B cell (primary cell): ENCODE measurements at regions not wholly inside any gene's neighbourhood (a gene's known extent, or its start where the extent isn't known, plus 50 kb on each side); places are given as distances from the start of the nearest gene placed in this dataset.

ENCODE experiments used
- ATAC-seq: fragments of 200-7000 bp; cut with Tn5 transposase; one replicate; pipeline ENCODE4 v1.10.0; 2021; ENCODE audit warnings: low read depth, mild to moderate bottlenecking, moderate number of reproducible peaks, moderate library complexity
- CTCF ChIA-PET: fragments of 350-600 bp; sonication (Branson Sonifier 250); formaldehyde crosslinking; loops from one replicate; lab custom pipeline; 2021; ENCODE audit warnings: antibody characterized with exemption, inconsistent platforms; lab: Charles Lee
- POLR2A ChIA-PET: fragments of 350-600 bp; sonication (Branson Sonifier 250); formaldehyde crosslinking; loops from one replicate; lab custom pipeline; 2021; ENCODE audit warnings: antibody characterized with exemption; lab: Charles Lee
- DNase-seq: peaks from one replicate; pipeline ENCODE4 v3.0.0; 2013
- H2AFZ ChIP-seq: 2 replicates; pipeline ENCODE4 v1.6.1; 2012; ENCODE audit warnings: mild to moderate bottlenecking, low read depth, low read length; ENCODE audit not compliant: insufficient read depth, poor library complexity, severe bottlenecking
- H3K27ac ChIP-seq, 2 donors: 1 replicate in 1 of 2; 2 replicates in 1 of 2; pipeline ENCODE4 v1.5.1; 2012 to 2013; ENCODE audit warnings: low read length in 2 of 2, mild to moderate bottlenecking in 2 of 2, moderate library complexity in 1 of 2
- H3K27me3 ChIP-seq, 4 experiments: fragments of 200-600 bp in 1 of 4; sonication (generic) in 1 of 4; replicated peaks in 1 of 4; 1 replicate in 2 of 4; 2 replicates in 2 of 4; pipeline versions ENCODE4 v1.6.1 to v1.7.0; 2013 to 2016; ENCODE audit warnings: low read length in 3 of 4, mild to moderate bottlenecking in 2 of 4, mixed read lengths in 1 of 4, moderate library complexity in 1 of 4; ENCODE audit not compliant: insufficient read depth in 4 of 4, control insufficient read depth in 3 of 4; ENCODE audit errors: control extremely low read depth in 1 of 4
- H3K36me3 ChIP-seq, 2 experiments: replicated peaks in 1 of 2; 1 replicate in 1 of 2; 2 replicates in 1 of 2; pipeline versions ENCODE4 v1.6.1 to v1.7.1; 2013; ENCODE audit warnings: low read length in 1 of 2; ENCODE audit not compliant: insufficient read depth in 2 of 2, control insufficient read depth in 1 of 2; ENCODE audit errors: control extremely low read depth in 1 of 2, extremely low read depth in 1 of 2
- H3K4me1 ChIP-seq, 2 donors: fragments of 200-600 bp in 1 of 2; sonication (generic) in 1 of 2; 1 replicate in 1 of 2; 2 replicates in 1 of 2; pipeline versions ENCODE4 v1.5.1 to v1.6.1; 2013 to 2017; ENCODE audit warnings: low read length in 2 of 2; ENCODE audit not compliant: control insufficient read depth in 2 of 2, insufficient read depth in 2 of 2
- H3K4me2 ChIP-seq: replicated peaks from 2 replicates; pipeline ENCODE3; 2012; ENCODE audit warnings: mild to moderate bottlenecking, low read depth, low read length; ENCODE audit not compliant: poor library complexity, severe bottlenecking
- H3K4me3 ChIP-seq, 5 experiments: fragments of 200-600 bp in 1 of 5; sonication (generic) in 1 of 5; 1 replicate in 3 of 5; 2 replicates in 2 of 5; pipeline versions ENCODE4 v1.5.1 to v1.7.0; 2011 to 2016; ENCODE audit warnings: low read length in 4 of 5, mild to moderate bottlenecking in 4 of 5, low read depth in 2 of 5, control low read depth in 1 of 5, moderate library complexity in 1 of 5; ENCODE audit not compliant: insufficient read depth in 1 of 5; ENCODE audit errors: control extremely low read depth in 1 of 5, extremely low read depth in 1 of 5
- H3K79me2 ChIP-seq: fragments of 200-600 bp; sonication (generic); one replicate; pipeline ENCODE4 v1.6.0; 2016; ENCODE audit warnings: low read length; ENCODE audit not compliant: control insufficient read depth, insufficient read depth
- H3K9ac ChIP-seq: fragments of 200-600 bp; sonication (generic); 2 replicates; pipeline ENCODE4 v1.6.1; 2017; ENCODE audit warnings: mild to moderate bottlenecking, low read length, moderate library complexity
- H3K9me3 ChIP-seq, 3 donors: one replicate each; pipeline versions ENCODE4 v1.6.1 to v1.7.1; 2013; ENCODE audit warnings: low read length in 2 of 3; ENCODE audit not compliant: control insufficient read depth in 2 of 3, insufficient read depth in 1 of 3; ENCODE audit errors: control extremely low read depth in 1 of 3
- H4K20me1 ChIP-seq: 2 replicates; pipeline ENCODE4 v1.6.0; 2012; ENCODE audit warnings: mild to moderate bottlenecking, low read length; ENCODE audit not compliant: insufficient read depth, control insufficient read depth, poor library complexity, severe bottlenecking
- H3K27ac Mint-ChIP-seq: one replicate; pipeline ENCODE4 v1.8.0; 2021; ENCODE audit warnings: mixed read lengths
- H3K27me3 Mint-ChIP-seq: one replicate; pipeline ENCODE4 v1.8.0; 2021; ENCODE audit warnings: mixed read lengths
- H3K4me1 Mint-ChIP-seq: one replicate; pipeline ENCODE4 v1.8.0; 2021; ENCODE audit warnings: mixed read lengths
- H3K4me3 Mint-ChIP-seq: one replicate; pipeline ENCODE4 v1.8.0; 2021; ENCODE audit warnings: mixed read lengths
- H3K9me3 Mint-ChIP-seq: one replicate; pipeline ENCODE4 v1.8.0; 2022; ENCODE audit warnings: mixed read lengths; ENCODE audit not compliant: insufficient read depth
- EZH2 ChIP-seq: IDR thresholded peaks from 2 replicates; pipeline ENCODE4 v1.6.1; 2012; ENCODE audit warnings: borderline replicate concordance, low read depth, mild to moderate bottlenecking, moderate library complexity, low read length; ENCODE audit not compliant: insufficient read depth, poor library complexity, severe bottlenecking
- WGBS: methylation state at CpG from one replicate; pipeline ENCODE4 v1.1.5; 2013; ENCODE audit warnings: missing lambda C conversion rate; ENCODE audit not compliant: insufficient coverage; 5-methylcytosine and 5-hydroxymethylcytosine counted together
- intact Hi-C: fragments of 100-400 bp; cut with micrococcal nuclease; formaldehyde crosslinking; loops from one replicate; pipeline ENCODE4 v1.10.0; 2022
- TF ChIP-seq, protein P1 (sequence below): fragments of 200-600 bp; IDR thresholded peaks from one replicate; pipeline ENCODE4 v1.8.0; 2022; ENCODE audit warnings: antibody characterized with exemption, mild to moderate bottlenecking

DNA sequence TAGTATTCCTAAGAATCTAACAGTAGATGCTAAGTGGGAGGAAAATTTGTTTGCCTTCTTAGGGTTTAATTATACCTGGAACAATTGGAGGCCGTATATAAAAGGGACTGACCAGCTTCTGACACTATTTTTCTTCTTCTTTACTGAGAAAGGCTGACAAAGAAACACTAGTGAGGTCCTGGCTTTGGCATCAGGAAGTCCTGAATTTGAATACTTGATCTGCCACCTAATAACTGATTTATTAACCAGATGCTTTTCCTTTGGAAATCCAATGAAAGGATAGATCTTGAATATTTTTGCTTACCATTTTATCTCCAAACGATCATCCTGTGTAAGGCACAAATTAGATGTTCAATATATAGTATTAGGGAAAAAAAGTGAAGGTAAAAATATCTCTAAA lies 382.5 kb downstream of the CENPW start:
- H3K4me1 Mint-ChIP-seq: no peaks in the 10 kb centered on the region
- Histone ChIP-seq H3K9me3 (peaks cover 0 to 5% (median 0%) of the 10 kb centered on the region in 3 donors), H3K9ac (no peak overlapping the region), H3K36me3 (no peaks in the 10 kb centered on the region), H2AFZ (no peak overlapping the region), H3K27ac (no peak overlapping the region), H3K4me1 (no peaks in the 10 kb centered on the region), H3K4me2 (no peak overlapping the region), H3K27me3 (no peaks in the 10 kb centered on the region), H4K20me1 (no peaks in the 10 kb centered on the region), H3K79me2 (no peaks in the 10 kb centered on the region), H3K4me3 (no peak overlapping the region)
- ChIA-PET CTCF (no interaction called here), POLR2A (no interaction called here)
- no peak overlapping the region for H3K4me3 Mint-ChIP-seq
- H3K9me3 Mint-ChIP-seq: no peaks in the 10 kb centered on the region
- WGBS: no CpG with 5 or more reads among the region's 2 CpGs
- DNase-seq (no peak), ATAC-seq (no peak)
- intact Hi-C loops: no loop called here
- no peak overlapping the region for H3K27ac Mint-ChIP-seq
- no peak for TF ChIP-seq EZH2
- TF ChIP-seq, protein P1, sequence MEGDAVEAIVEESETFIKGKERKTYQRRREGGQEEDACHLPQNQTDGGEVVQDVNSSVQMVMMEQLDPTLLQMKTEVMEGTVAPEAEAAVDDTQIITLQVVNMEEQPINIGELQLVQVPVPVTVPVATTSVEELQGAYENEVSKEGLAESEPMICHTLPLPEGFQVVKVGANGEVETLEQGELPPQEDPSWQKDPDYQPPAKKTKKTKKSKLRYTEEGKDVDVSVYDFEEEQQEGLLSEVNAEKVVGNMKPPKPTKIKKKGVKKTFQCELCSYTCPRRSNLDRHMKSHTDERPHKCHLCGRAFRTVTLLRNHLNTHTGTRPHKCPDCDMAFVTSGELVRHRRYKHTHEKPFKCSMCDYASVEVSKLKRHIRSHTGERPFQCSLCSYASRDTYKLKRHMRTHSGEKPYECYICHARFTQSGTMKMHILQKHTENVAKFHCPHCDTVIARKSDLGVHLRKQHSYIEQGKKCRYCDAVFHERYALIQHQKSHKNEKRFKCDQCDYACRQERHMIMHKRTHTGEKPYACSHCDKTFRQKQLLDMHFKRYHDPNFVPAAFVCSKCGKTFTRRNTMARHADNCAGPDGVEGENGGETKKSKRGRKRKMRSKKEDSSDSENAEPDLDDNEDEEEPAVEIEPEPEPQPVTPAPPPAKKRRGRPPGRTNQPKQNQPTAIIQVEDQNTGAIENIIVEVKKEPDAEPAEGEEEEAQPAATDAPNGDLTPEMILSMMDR: no peak
- H3K27me3 Mint-ChIP-seq: no peaks in the 10 kb centered on the region

DNA sequence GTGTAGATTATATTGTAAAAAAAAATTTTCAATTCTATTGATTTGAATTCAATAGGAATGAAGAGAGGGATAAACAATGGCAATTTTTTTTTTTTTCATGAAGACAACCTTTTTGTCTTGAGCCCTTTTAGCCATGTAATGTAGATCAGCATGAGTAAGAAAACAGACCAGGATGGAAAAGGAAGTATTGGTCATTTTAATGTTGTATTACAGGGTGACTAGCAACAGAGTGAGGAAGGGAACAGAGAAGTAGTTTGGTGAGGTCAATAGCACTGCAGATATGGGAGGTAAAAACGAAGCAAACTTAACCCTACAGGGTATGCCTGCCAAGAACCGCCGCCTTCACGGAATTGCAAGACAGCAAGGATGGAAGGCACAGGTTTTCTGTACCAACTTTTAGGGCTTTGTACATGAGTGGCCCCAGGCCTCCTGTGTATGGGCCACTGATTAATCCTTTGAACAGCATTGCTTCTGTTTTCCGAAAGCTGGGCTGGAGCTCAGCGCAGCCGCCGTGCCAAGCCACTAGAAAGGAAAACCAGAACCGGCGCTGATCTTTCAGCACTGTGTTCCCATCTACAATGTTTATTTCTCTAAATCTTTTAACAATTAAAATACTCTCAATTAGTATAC lies 383.7 kb downstream of the CENPW start:
- DNase-seq: no peak
- H3K27ac ChIP-seq: no peak overlapping the region
- H3K4me2 ChIP-seq: no peak overlapping the region
- H2AFZ ChIP-seq: no peak overlapping the region
- no peaks in the 10 kb centered on the region for H3K79me2 ChIP-seq
- no peaks in the 10 kb centered on the region for H4K20me1 ChIP-seq
- intact Hi-C loops: no loop called here
- no peak overlapping the region for H3K9ac ChIP-seq
- ChIA-PET POLR2A (no interaction called here), CTCF (no interaction called here)
- Mint-ChIP-seq H3K4me3 (no peak overlapping the region), H3K9me3 (no peaks in the 10 kb centered on the region), H3K27ac (no peak overlapping the region), H3K27me3 (no peaks in the 10 kb centered on the region), H3K4me1 (no peaks in the 10 kb centered on the region)
- H3K27me3 ChIP-seq: no peaks in the 10 kb centered on the region
- WGBS: 97% methylated on average over 6 of the region's 10 CpGs
- H3K9me3 ChIP-seq: peaks cover 0 to 5% (median 0%) of the 10 kb centered on the region in 3 donors
- no peak overlapping the region for H3K4me3 ChIP-seq
- H3K4me1 ChIP-seq: no peaks in the 10 kb centered on the region
- TF ChIP-seq, protein P1: no peak
- no peak for TF ChIP-seq EZH2
- H3K36me3 ChIP-seq: no peaks in the 10 kb centered on the region
- no peak for ATAC-seq
